B cell (primary cell): ENCODE measurements at regions not wholly inside any gene's neighbourhood (a gene's known extent, or its start where the extent isn't known, plus 50 kb on each side); places are given as distances from the start of the nearest gene placed in this dataset.
"Not testable (repeated sequence)": the region's sequence is repeated elsewhere in the genome, so short reads cannot be mapped to it uniquely, and the experiment has no call there.

ENCODE experiments used
- EZH2 ChIP-seq: IDR thresholded peaks from 2 replicates; pipeline ENCODE4 v1.6.1; 2012; ENCODE audit warnings: borderline replicate concordance, low read depth, mild to moderate bottlenecking, moderate library complexity, low read length; ENCODE audit not compliant: insufficient read depth, poor library complexity, severe bottlenecking
- TF ChIP-seq, protein P1 (sequence below): fragments of 200-600 bp; IDR thresholded peaks from one replicate; pipeline ENCODE4 v1.8.0; 2022; ENCODE audit warnings: antibody characterized with exemption, mild to moderate bottlenecking

- TF ChIP-seq EZH2 = not testable (repeated sequence)
- TF ChIP-seq, protein P1, sequence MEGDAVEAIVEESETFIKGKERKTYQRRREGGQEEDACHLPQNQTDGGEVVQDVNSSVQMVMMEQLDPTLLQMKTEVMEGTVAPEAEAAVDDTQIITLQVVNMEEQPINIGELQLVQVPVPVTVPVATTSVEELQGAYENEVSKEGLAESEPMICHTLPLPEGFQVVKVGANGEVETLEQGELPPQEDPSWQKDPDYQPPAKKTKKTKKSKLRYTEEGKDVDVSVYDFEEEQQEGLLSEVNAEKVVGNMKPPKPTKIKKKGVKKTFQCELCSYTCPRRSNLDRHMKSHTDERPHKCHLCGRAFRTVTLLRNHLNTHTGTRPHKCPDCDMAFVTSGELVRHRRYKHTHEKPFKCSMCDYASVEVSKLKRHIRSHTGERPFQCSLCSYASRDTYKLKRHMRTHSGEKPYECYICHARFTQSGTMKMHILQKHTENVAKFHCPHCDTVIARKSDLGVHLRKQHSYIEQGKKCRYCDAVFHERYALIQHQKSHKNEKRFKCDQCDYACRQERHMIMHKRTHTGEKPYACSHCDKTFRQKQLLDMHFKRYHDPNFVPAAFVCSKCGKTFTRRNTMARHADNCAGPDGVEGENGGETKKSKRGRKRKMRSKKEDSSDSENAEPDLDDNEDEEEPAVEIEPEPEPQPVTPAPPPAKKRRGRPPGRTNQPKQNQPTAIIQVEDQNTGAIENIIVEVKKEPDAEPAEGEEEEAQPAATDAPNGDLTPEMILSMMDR = not testable (repeated sequence)
Observed at GRCh38 chrY:18599606-18600005, 53.1 kb downstream of the HSFY1 start.
